ENCODE measurements at regions not wholly inside any gene's neighbourhood (a gene's known extent, or its start where the extent isn't known, plus 50 kb on each side); places are given as distances from the start of the nearest gene placed in this dataset.
"Not testable (repeated sequence)": the region's sequence is repeated elsewhere in the genome, so short reads cannot be mapped to it uniquely, and the experiment has no call there.

- no peak for DNase-seq
Measured at GRCh38 chr6:155795173-155795796, 339.6 kb upstream of the NOX3 start.

- DNase-seq, result no peak
Measured at GRCh38 chr6:155791891-155792290, 336.3 kb upstream of the NOX3 start.

GRCh38 chr6:155791186-155791585 is 335.5 kb upstream of the NOX3 start:
- DNase-seq, result no peak

- DNase-seq, result no peak
Measured at GRCh38 chr6:155787168-155787567, 331.5 kb upstream of the NOX3 start.

- DNase-seq, result no peak
Measured at GRCh38 chr6:155786528-155786927, 330.9 kb upstream of the NOX3 start.

GRCh38 chr6:155782739-155783459 is 327.3 kb upstream of the NOX3 start:
- DNase-seq, result no peak

- DNase-seq, result no peak
Measured at GRCh38 chr6:155782320-155782731, 326.7 kb upstream of the NOX3 start.

GRCh38 chr6:155779456-155779855 is 323.8 kb upstream of the NOX3 start:
- no peak for DNase-seq

- DNase-seq, result no peak
Measured at GRCh38 chr6:155778336-155778735, 322.7 kb upstream of the NOX3 start.

- DNase-seq, result no peak
Measured at GRCh38 chr6:155771822-155772221, 316.2 kb upstream of the NOX3 start.

- DNase-seq, result no peak
Measured at GRCh38 chr6:155770856-155771255, 315.2 kb upstream of the NOX3 start.

- no peak for DNase-seq
Measured at GRCh38 chr6:155770313-155770712, 314.7 kb upstream of the NOX3 start.

- DNase-seq, result no peak
Measured at GRCh38 chr6:155765275-155766194, 309.9 kb upstream of the NOX3 start.

GRCh38 chr6:155762649-155763048 is 307.0 kb upstream of the NOX3 start:
- DNase-seq, result no peak

- DNase-seq, result no peak
Measured at GRCh38 chr6:155755452-155755851, 299.8 kb upstream of the NOX3 start.

GRCh38 chr6:155748778-155749177 is 293.1 kb upstream of the NOX3 start:
- DNase-seq, result not testable (repeated sequence)

- no peak for DNase-seq
Measured at GRCh38 chr6:155747491-155747890, 291.9 kb upstream of the NOX3 start.

- no peak for DNase-seq
Measured at GRCh38 chr6:155740781-155741399, 285.3 kb upstream of the NOX3 start.

GRCh38 chr6:155738602-155739105 is 283.0 kb upstream of the NOX3 start:
- no peak for DNase-seq

- DNase-seq, result no peak
Measured at GRCh38 chr6:155717374-155717773, 261.7 kb upstream of the NOX3 start.

- DNase-seq, result no peak
Measured at GRCh38 chr6:155710704-155711103, 255.1 kb upstream of the NOX3 start.

GRCh38 chr6:155709262-155709661 is 253.6 kb upstream of the NOX3 start:
- no peak for DNase-seq

GRCh38 chr6:155708100-155708499 is 252.5 kb upstream of the NOX3 start:
- no peak for DNase-seq
